ENCODE measurements at regions not wholly inside any gene's neighbourhood (a gene's known extent, or its start where the extent isn't known, plus 50 kb on each side); places are given as distances from the start of the nearest gene placed in this dataset.

DNA sequence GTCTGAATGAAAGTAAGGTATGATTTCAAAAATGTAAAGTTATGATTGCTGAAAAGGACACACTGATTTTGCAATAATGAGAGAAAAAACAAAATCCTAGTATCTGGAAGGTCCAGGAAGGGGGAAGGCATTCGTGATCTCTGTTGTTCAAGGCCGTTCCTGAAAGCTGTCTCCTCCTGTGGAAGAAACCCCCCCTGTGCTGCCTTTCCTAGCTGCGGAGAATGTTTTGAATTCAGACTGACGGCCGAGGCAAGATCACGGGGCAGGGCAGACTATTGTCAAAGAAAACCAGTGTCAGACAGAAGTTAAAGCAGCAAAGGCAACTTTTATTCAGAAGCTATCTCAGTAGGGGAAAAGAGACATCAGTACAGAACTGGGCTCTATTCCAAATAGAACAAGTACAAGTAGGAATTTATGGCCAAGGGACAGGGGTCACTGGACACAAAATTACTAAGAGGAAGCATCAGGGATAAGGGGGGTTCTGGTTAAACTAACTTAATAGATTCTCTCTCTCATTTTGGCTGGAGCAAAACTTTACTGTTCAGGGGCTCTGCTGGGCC is 61.9 kb upstream of the IGFBPL1 start:
- TF ChIP-seq, protein P1, sequence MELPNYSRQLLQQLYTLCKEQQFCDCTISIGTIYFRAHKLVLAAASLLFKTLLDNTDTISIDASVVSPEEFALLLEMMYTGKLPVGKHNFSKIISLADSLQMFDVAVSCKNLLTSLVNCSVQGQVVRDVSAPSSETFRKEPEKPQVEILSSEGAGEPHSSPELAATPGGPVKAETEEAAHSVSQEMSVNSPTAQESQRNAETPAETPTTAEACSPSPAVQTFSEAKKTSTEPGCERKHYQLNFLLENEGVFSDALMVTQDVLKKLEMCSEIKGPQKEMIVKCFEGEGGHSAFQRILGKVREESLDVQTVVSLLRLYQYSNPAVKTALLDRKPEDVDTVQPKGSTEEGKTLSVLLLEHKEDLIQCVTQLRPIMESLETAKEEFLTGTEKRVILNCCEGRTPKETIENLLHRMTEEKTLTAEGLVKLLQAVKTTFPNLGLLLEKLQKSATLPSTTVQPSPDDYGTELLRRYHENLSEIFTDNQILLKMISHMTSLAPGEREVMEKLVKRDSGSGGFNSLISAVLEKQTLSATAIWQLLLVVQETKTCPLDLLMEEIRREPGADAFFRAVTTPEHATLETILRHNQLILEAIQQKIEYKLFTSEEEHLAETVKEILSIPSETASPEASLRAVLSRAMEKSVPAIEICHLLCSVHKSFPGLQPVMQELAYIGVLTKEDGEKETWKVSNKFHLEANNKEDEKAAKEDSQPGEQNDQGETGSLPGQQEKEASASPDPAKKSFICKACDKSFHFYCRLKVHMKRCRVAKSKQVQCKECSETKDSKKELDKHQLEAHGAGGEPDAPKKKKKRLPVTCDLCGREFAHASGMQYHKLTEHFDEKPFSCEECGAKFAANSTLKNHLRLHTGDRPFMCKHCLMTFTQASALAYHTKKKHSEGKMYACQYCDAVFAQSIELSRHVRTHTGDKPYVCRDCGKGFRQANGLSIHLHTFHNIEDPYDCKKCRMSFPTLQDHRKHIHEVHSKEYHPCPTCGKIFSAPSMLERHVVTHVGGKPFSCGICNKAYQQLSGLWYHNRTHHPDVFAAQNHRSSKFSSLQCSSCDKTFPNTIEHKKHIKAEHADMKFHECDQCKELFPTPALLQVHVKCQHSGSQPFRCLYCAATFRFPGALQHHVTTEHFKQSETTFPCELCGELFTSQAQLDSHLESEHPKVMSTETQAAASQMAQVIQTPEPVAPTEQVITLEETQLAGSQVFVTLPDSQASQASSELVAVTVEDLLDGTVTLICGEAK (IDR thresholded peaks at IDR 0.05; ENCODE audit: borderline replicate concordance), result no peak
- no peak for TF ChIP-seq HDGF (IDR thresholded peaks at IDR 0.05)
- TF ChIP-seq NRF1 (conservative IDR thresholded peaks at IDR 0.05; ENCODE audit: low read depth, low read length), result no peak
- no peak for TF ChIP-seq NR2F1 (conservative IDR thresholded peaks at IDR 0.05)
- TF ChIP-seq POLR2A (IDR thresholded peaks at IDR 0.05; ENCODE audit: low read depth, low read length), result no peak
- no peak for TF ChIP-seq USF1 (IDR thresholded peaks at IDR 0.05; ENCODE audit: borderline replicate concordance, extremely low read length, insufficient read depth, low read depth, low read length)
- TF ChIP-seq, protein P2, sequence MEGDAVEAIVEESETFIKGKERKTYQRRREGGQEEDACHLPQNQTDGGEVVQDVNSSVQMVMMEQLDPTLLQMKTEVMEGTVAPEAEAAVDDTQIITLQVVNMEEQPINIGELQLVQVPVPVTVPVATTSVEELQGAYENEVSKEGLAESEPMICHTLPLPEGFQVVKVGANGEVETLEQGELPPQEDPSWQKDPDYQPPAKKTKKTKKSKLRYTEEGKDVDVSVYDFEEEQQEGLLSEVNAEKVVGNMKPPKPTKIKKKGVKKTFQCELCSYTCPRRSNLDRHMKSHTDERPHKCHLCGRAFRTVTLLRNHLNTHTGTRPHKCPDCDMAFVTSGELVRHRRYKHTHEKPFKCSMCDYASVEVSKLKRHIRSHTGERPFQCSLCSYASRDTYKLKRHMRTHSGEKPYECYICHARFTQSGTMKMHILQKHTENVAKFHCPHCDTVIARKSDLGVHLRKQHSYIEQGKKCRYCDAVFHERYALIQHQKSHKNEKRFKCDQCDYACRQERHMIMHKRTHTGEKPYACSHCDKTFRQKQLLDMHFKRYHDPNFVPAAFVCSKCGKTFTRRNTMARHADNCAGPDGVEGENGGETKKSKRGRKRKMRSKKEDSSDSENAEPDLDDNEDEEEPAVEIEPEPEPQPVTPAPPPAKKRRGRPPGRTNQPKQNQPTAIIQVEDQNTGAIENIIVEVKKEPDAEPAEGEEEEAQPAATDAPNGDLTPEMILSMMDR (IDR thresholded peaks at IDR 0.05 in 2 of 3, conservative IDR thresholded peaks at IDR 0.05 in 1 of 3; ENCODE audit: control insufficient read depth in 2 of 3, extremely low read depth in 1 of 3, insufficient read depth in 1 of 3, low read depth in 3 of 3, low read length in 3 of 3), result no peak

All from GM12878 (cell line).